Neutrophil (primary cell): ENCODE measurements at regions not wholly inside any gene's neighbourhood (a gene's known extent, or its start where the extent isn't known, plus 50 kb on each side); places are given as distances from the start of the nearest gene placed in this dataset.

Experiments used
- H3K27ac ChIP-seq: fragments of 200-600 bp; sonication (generic); 2 replicates; pipeline ENCODE4 v1.5.1; 2016; ENCODE audit warnings: mild to moderate bottlenecking, moderate library complexity
- H3K27me3 ChIP-seq: fragments of 200-600 bp; sonication (generic); 2 replicates; pipeline ENCODE4 v1.6.0; 2016; ENCODE audit warnings: mild to moderate bottlenecking
- H3K36me3 ChIP-seq: fragments of 200-600 bp; sonication (generic); 2 replicates; pipeline ENCODE4 v1.5.1; 2017
- H3K4me1 ChIP-seq, 2 experiments: fragments of 200-600 bp in 1 of 2; sonication (generic) in 1 of 2; 1 replicate in 1 of 2; 2 replicates in 1 of 2; pipeline versions ENCODE4 v1.5.1 to v1.6.1; 2013 to 2016; ENCODE audit warnings: low read depth in 1 of 2, low read length in 1 of 2, mild to moderate bottlenecking in 1 of 2, moderate library complexity in 1 of 2; ENCODE audit not compliant: control insufficient read depth in 1 of 2, insufficient read depth in 1 of 2
- H3K4me3 ChIP-seq, 2 experiments: fragments of 200-600 bp in 1 of 2; sonication (generic) in 1 of 2; 1 replicate in 1 of 2; 2 replicates in 1 of 2; pipeline ENCODE4 v1.5.1; 2013 to 2016; ENCODE audit warnings: low read depth in 1 of 2, low read length in 1 of 2, mild to moderate bottlenecking in 1 of 2, moderate library complexity in 1 of 2
- H3K9me3 ChIP-seq: fragments of 200-600 bp; sonication (generic); 2 replicates; pipeline ENCODE4 v1.5.1; 2016
- CTCF ChIP-seq: fragments of 200-600 bp; sonication (generic); IDR thresholded peaks from 2 replicates; pipeline ENCODE4 v1.5.1; 2016; ENCODE audit warnings: antibody characterized with exemption

- Histone ChIP-seq H3K9me3 (no peaks in the 10 kb centered on the region), H3K27me3 (no peaks in the 10 kb centered on the region), H3K4me3 (peak overlapping the region in 1 of 2 experiments; percentile 84), H3K4me1 (peaks cover 54 to 58% of the 10 kb centered on the region in 2 experiments), H3K36me3 (peaks cover 8% of the 10 kb centered on the region), H3K27ac (peak overlapping the region; percentile 99)
- TF ChIP-seq CTCF: no peak
These were observed 109.1 kb upstream of the BCAT1 start for GRCh38 chr12:25058012-25058411.

- no peaks in the 10 kb centered on the region for H3K9me3 ChIP-seq
- H3K27me3 ChIP-seq: no peaks in the 10 kb centered on the region
- peak overlapping the region; percentile 99 for H3K27ac ChIP-seq
- no peak for TF ChIP-seq CTCF
- H3K4me1 ChIP-seq: peaks cover 62 to 67% of the 10 kb centered on the region in 2 experiments
- H3K36me3 ChIP-seq: no peaks in the 10 kb centered on the region
- peak overlapping the region; percentile 3 to 84 for H3K4me3 ChIP-seq
These were observed 107.7 kb upstream of the BCAT1 start for GRCh38 chr12:25056486-25057130.

GRCh38 chr12:25056011-25056410 lies 107.1 kb upstream of the BCAT1 start:
- H3K36me3 ChIP-seq: no peaks in the 10 kb centered on the region
- peak overlapping the region; percentile 3 to 84 for H3K4me3 ChIP-seq
- TF ChIP-seq CTCF: no peak
- H3K27me3 ChIP-seq: no peaks in the 10 kb centered on the region
- H3K27ac ChIP-seq: peak overlapping the region; percentile 99
- peaks cover 63 to 73% of the 10 kb centered on the region in 2 experiments for H3K4me1 ChIP-seq
- no peaks in the 10 kb centered on the region for H3K9me3 ChIP-seq

GRCh38 chr12:25054783-25055144 lies 105.9 kb upstream of the BCAT1 start:
- peaks cover 63 to 78% of the 10 kb centered on the region in 2 experiments for H3K4me1 ChIP-seq
- H3K27ac ChIP-seq: peak overlapping the region; percentile 99
- TF ChIP-seq CTCF: no peak
- no peaks in the 10 kb centered on the region for H3K36me3 ChIP-seq
- H3K4me3 ChIP-seq: peak overlapping the region; percentile 75 to 84
- H3K27me3 ChIP-seq: no peaks in the 10 kb centered on the region
- H3K9me3 ChIP-seq: no peaks in the 10 kb centered on the region

GRCh38 chr12:25054076-25054782 lies 105.3 kb upstream of the BCAT1 start:
- peaks cover 60 to 76% of the 10 kb centered on the region in 2 experiments for H3K4me1 ChIP-seq
- H3K9me3 ChIP-seq: no peaks in the 10 kb centered on the region
- H3K27ac ChIP-seq: peak overlapping the region; percentile 99
- H3K27me3 ChIP-seq: no peaks in the 10 kb centered on the region
- peak overlapping the region; percentile 75 to 84 for H3K4me3 ChIP-seq
- no peaks in the 10 kb centered on the region for H3K36me3 ChIP-seq
- TF ChIP-seq CTCF: no peak
